OCI-LY3 (cell line): ENCODE measurements at regions not wholly inside any gene's neighbourhood (a gene's known extent, or its start where the extent isn't known, plus 50 kb on each side); places are given as distances from the start of the nearest gene placed in this dataset.

Experiments
- EZH2phosphoT487 ChIP-seq: fragments of 200-600 bp; shearing (Covaris generic); IDR thresholded peaks from 2 replicates; pipeline ENCODE4 v1.6.1; 2018; ENCODE audit warnings: antibody characterized with exemption, mixed run types, low read depth
- TF ChIP-seq, protein P1 (sequence below): fragments of 200-600, 300-600 bp; sonication (generic); IDR thresholded peaks from 2 replicates; pipeline ENCODE4 v1.5.1; 2014; ENCODE audit warnings: antibody characterized with exemption, low read length, low read depth

DNA sequence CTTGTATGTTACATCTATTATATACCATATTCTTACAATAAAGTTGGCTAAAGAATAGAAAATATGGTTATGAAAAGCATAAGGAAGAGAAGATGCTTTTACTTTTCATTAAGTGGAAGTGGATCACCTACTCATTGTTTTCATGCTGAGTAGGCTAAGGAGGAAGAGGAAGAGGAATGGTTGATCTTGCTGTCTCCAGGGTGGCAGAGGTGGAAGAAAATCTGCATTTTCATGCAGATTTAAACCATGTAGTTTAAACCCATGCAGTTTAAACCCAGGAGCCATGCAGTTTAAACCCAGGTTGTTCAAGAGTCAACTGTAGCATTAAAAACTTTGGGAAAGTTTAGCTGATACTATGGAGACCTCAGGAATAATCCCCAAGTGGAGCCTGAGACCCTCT, 214.8 kb upstream of the NAALADL2 start:
- TF ChIP-seq EZH2phosphoT487 = no peak
- TF ChIP-seq, protein P1, sequence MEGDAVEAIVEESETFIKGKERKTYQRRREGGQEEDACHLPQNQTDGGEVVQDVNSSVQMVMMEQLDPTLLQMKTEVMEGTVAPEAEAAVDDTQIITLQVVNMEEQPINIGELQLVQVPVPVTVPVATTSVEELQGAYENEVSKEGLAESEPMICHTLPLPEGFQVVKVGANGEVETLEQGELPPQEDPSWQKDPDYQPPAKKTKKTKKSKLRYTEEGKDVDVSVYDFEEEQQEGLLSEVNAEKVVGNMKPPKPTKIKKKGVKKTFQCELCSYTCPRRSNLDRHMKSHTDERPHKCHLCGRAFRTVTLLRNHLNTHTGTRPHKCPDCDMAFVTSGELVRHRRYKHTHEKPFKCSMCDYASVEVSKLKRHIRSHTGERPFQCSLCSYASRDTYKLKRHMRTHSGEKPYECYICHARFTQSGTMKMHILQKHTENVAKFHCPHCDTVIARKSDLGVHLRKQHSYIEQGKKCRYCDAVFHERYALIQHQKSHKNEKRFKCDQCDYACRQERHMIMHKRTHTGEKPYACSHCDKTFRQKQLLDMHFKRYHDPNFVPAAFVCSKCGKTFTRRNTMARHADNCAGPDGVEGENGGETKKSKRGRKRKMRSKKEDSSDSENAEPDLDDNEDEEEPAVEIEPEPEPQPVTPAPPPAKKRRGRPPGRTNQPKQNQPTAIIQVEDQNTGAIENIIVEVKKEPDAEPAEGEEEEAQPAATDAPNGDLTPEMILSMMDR = no peak
